Esophagus squamous epithelium (tissue), 5 donors: ENCODE measurements at regions not wholly inside any gene's neighbourhood (a gene's known extent, or its start where the extent isn't known, plus 50 kb on each side); places are given as distances from the start of the nearest gene placed in this dataset.
"Not testable (repeated sequence)": the region's sequence is repeated elsewhere in the genome, so short reads cannot be mapped to it uniquely, and the experiment has no call there.

ENCODE experiments used
- DNase-seq: peaks from one replicate; lab custom pipeline; 2025; lab: John Stamatoyannopoulos, UW
- H3K27ac ChIP-seq, 4 donors: fragments of 200-600 bp; sonication (generic); one replicate each; pipeline ENCODE4 v1.5.1; 2016 to 2019; ENCODE audit warnings: mild to moderate bottlenecking in 1 of 4
- H3K27me3 ChIP-seq, 4 donors: fragments of 200-600 bp; sonication (generic); 1 replicate in 3 of 4; 2 replicates in 1 of 4; pipeline versions ENCODE4 v1.5.1 to v1.6.0; 2017 to 2021; ENCODE audit warnings: antibody characterized with exemption in 1 of 4
- H3K36me3 ChIP-seq, 3 donors: fragments of 200-600 bp; sonication (generic); one replicate each; pipeline ENCODE4 v1.5.1; 2016 to 2019
- H3K4me1 ChIP-seq, 3 donors: fragments of 200-600 bp; sonication (generic); one replicate each; pipeline ENCODE4 v1.5.1; 2017 to 2019
- H3K4me3 ChIP-seq, 4 donors: fragments of 200-600 bp; sonication (generic); 1 replicate in 3 of 4; 2 replicates in 1 of 4; pipeline ENCODE4 v1.5.1; 2016 to 2019; ENCODE audit warnings: mild to moderate bottlenecking in 2 of 4, moderate library complexity in 1 of 4
- H3K9me3 ChIP-seq, 3 donors: fragments of 200-600 bp; sonication (generic); one replicate each; pipeline ENCODE4 v1.5.1; 2016 to 2019
- POLR2A ChIP-seq, 4 donors: fragments of 450-650 bp; IDR thresholded peaks; one replicate each; pipeline ENCODE4 v1.6.1; 2017; ENCODE audit warnings: antibody characterized with exemption in 4 of 4, mild to moderate bottlenecking in 4 of 4, moderate library complexity in 3 of 4
- WGBS, 2 donors: methylation state at CpG; one replicate each; pipeline ENCODE4 v1.1.5; 2018; 5-methylcytosine and 5-hydroxymethylcytosine counted together
- intact Hi-C: fragments of 100-400 bp; cut with DNase I; formaldehyde crosslinking; loops from one replicate; pipeline ENCODE4 v1.15.0; 2022
- TF ChIP-seq, protein P1 (sequence below), 6 experiments: fragments of 450-650 bp in 4 of 6; fragments of 200-600 bp in 2 of 6; sonication (generic) in 2 of 6; IDR thresholded peaks; one replicate each; pipeline ENCODE4 v1.5.1; 2016 to 2019; ENCODE audit warnings: antibody characterized with exemption in 6 of 6, mild to moderate bottlenecking in 4 of 6, moderate library complexity in 4 of 6
- donor health status: DM: yes; HTN: yes; CAD: no.

DNA sequence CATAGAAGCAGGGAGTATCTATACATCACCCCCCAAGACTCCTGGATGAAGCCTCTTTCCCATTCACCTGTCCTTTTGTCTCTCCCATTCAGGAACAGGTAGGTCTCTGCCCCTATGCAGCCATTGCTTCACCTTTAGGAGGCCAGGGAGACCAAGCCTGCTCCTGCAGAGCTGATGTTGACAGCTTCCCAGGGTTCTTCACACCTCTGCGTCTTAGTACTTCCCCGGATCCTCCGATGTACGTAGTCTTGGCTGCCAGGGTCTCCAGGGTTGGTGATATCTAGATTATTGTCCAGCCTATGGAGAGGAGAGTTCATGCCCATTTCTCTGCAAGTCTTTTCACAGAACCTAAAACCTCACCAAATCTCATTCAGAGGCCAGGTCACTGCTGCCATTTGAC lies 365.7 kb upstream of the KLF6 start:
- DNase-seq, result no peak
- no peak for TF ChIP-seq POLR2A (IDR thresholded peaks at IDR 0.05)
- TF ChIP-seq, protein P1, sequence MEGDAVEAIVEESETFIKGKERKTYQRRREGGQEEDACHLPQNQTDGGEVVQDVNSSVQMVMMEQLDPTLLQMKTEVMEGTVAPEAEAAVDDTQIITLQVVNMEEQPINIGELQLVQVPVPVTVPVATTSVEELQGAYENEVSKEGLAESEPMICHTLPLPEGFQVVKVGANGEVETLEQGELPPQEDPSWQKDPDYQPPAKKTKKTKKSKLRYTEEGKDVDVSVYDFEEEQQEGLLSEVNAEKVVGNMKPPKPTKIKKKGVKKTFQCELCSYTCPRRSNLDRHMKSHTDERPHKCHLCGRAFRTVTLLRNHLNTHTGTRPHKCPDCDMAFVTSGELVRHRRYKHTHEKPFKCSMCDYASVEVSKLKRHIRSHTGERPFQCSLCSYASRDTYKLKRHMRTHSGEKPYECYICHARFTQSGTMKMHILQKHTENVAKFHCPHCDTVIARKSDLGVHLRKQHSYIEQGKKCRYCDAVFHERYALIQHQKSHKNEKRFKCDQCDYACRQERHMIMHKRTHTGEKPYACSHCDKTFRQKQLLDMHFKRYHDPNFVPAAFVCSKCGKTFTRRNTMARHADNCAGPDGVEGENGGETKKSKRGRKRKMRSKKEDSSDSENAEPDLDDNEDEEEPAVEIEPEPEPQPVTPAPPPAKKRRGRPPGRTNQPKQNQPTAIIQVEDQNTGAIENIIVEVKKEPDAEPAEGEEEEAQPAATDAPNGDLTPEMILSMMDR (IDR thresholded peaks at IDR 0.05), result no peak
- 89 to 100% methylated on average over 4 of the region's 4 CpGs for WGBS, 2 donors
- H3K27me3 ChIP-seq, result no peaks in the 10 kb centered on the region
- no peaks in the 10 kb centered on the region for H3K36me3 ChIP-seq
- no peaks in the 10 kb centered on the region for H3K9me3 ChIP-seq
- no peak overlapping the region for H3K4me3 ChIP-seq
- H3K27ac ChIP-seq, result no peak overlapping the region
- H3K4me1 ChIP-seq, result no peaks in the 10 kb centered on the region
- intact Hi-C loops, result no loop called here

DNA sequence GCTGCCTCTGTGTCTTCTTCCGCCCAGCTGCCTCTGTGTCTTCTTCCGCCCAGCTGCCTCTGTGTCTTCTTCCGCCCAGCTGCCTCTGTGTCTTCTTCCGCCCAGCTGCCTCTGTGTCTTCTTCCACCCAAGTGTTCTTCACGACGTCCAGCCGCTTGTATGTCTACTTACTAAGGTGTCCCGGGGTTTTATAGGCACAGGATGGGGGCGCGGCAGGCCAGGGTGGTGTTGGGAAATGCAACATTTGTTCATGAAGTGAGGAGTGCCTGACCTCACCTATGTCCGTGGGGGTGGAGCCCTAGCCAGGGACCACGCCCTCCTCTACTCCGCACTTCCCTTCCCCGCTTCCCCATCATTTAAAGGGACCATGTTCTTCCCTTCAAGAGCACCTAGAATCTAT lies 364.5 kb upstream of the KLF6 start:
- intact Hi-C loops, DNase-seq, H3K9me3 ChIP-seq, H3K27ac ChIP-seq, H3K4me1 ChIP-seq, H3K4me3 ChIP-seq, H3K36me3 ChIP-seq, H3K27me3 ChIP-seq: not testable (repeated sequence)
- 88 to 91% methylated on average over 10 to 13 of the region's 14 CpGs for WGBS, 2 donors

DNA sequence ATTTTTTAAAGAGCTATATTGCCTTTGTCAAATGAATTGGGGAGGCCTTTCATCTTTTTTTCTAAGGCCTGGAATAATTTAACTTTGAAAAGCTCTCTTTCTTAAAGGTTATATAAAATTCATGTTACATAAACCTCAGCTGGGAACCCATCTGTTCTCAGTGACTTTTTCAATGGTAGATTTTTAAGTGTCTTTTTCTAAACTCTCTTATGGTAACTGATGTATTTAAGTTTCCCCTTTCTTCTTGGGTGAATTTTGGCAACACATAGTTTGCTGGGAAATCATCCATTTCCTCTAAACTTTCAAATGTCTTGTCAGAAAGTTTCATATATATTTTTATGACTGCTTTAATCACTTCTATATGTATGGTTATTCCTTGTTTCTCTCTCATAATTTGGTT lies 362.2 kb upstream of the KLF6 start:
- no peaks in the 10 kb centered on the region for H3K9me3 ChIP-seq
- no peaks in the 10 kb centered on the region for H3K36me3 ChIP-seq
- H3K27ac ChIP-seq, result no peak overlapping the region
- intact Hi-C loops, result no loop called here
- H3K27me3 ChIP-seq, result no peaks in the 10 kb centered on the region
- no peak for TF ChIP-seq POLR2A (IDR thresholded peaks at IDR 0.05)
- TF ChIP-seq, protein P1 (IDR thresholded peaks at IDR 0.05), result no peak
- DNase-seq, result no peak
- H3K4me3 ChIP-seq, result no peak overlapping the region
- H3K4me1 ChIP-seq, result no peaks in the 10 kb centered on the region

DNA sequence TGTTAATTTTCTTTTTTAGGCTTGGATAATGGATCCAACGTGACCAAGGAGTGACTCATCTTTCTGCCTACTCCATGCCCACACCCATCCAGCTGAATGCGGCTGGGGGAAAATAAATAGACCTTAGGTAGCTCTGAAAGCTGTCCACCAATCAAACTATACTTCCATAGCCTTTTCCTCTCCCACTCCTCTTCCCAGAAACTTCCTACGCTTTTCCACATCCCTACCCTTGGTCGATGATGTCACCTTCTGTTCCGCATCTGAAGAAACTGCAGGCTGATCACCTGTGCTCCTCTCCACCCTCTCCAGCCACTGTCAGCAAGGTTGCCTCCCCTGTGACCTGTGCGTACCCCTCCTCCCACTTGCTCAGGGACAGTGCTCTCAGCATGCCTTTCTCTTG lies 359.8 kb upstream of the KLF6 start:
- Histone ChIP-seq H3K4me1 (no peaks in the 10 kb centered on the region), H3K27me3 (no peaks in the 10 kb centered on the region), H3K27ac (no peak overlapping the region), H3K4me3 (no peak overlapping the region), H3K36me3 (no peaks in the 10 kb centered on the region), H3K9me3 (peaks cover 0 to 14% (median 9%) of the 10 kb centered on the region in 3 donors)
- 63 to 69% methylated on average over 6 of the region's 6 CpGs for whole genome bisulfite sequencing, 2 donors
- intact Hi-C loops, result no loop called here
- no peak for TF ChIP-seq POLR2A (IDR thresholded peaks at IDR 0.05)
- TF ChIP-seq, protein P1 (IDR thresholded peaks at IDR 0.05), result no peak
- no peak for DNase-seq

DNA sequence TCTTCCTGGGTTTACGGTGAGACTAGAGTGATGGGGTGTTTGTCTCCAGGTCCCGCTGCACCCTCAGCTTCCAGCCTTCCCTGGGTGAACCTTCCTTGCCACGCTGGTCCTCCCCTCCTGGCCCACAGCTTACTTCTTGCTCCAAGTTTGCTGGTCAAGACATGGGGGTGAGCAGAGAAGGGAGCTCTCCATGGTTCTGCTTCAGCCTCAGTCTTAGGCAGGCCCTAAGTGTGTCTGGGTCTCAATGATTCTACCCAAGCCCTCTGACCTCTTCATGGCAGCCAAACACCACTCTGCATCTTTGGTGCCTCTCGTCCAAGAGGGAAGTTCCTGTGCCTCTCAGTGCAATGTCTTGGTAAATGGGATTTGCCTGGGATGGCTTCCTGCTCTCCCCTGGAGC lies 356.5 kb upstream of the KLF6 start:
- Histone ChIP-seq H3K4me3 (no peak overlapping the region), H3K27ac (no peak overlapping the region), H3K27me3 (no peaks in the 10 kb centered on the region), H3K4me1 (peaks cover 0 to 4% (median 0%) of the 10 kb centered on the region in 3 donors), H3K36me3 (no peaks in the 10 kb centered on the region), H3K9me3 (peaks cover 0 to 17% (median 9%) of the 10 kb centered on the region in 3 donors)
- no peak for DNase-seq
- TF ChIP-seq, protein P1 (IDR thresholded peaks at IDR 0.05), result no peak
- TF ChIP-seq POLR2A (IDR thresholded peaks at IDR 0.05), result no peak
- WGBS, 2 donors, result 81 to 83% methylated on average over 3 to 4 of the region's 4 CpGs
- intact Hi-C loops, result no loop called here

DNA sequence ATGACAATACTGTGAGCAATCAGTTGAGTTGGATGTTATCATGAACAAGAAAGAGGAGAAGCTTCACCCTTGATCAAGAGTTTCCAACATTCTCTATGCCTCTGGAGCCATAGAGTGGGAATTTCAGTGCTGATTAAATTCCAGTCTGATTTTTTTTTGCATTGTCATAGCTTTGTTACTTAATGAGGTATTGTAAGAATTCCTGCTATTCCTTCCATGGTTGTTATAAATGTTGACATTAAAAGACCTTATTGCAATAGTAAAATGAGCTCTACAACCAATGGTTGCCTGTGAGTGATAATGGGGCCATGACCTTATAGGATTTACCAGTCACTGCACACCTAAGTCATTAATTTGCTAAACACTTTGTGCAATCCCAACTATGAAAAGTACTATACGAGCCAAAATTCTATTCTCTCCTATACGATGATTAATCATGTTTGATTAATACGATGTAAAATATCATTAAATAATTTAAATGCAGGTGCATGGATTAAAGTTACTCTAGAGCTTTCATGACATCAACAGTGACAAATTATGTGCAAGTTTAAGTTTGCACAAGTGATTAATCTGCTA lies 353.2 kb upstream of the KLF6 start:
- no peak for DNase-seq
- H3K4me3 ChIP-seq, result no peak overlapping the region
- no peaks in the 10 kb centered on the region for H3K36me3 ChIP-seq
- peaks cover 0 to 17% (median 9%) of the 10 kb centered on the region in 3 donors for H3K9me3 ChIP-seq
- TF ChIP-seq, protein P1 (IDR thresholded peaks at IDR 0.05), result no peak
- TF ChIP-seq POLR2A (IDR thresholded peaks at IDR 0.05), result no peak
- WGBS, 2 donors, result 41 to 68% methylated on average over 3 of the region's 3 CpGs
- intact Hi-C loops, result no loop called here
- H3K27me3 ChIP-seq, result no peaks in the 10 kb centered on the region
- H3K4me1 ChIP-seq, result peaks cover 0 to 4% (median 0%) of the 10 kb centered on the region in 3 donors
- H3K27ac ChIP-seq, result no peak overlapping the region
